ENCODE measurements at regions not wholly inside any gene's neighbourhood (a gene's known extent, or its start where the extent isn't known, plus 50 kb on each side); places are given as distances from the start of the nearest gene placed in this dataset.

GRCh38 chr18:45378308-45378707 is 237.0 kb upstream of the SLC14A2 start:
- no peak for DNase-seq (ENCODE audit: low read depth in 2 of 2)

GRCh38 chr18:45378933-45379332 is 236.3 kb upstream of the SLC14A2 start:
- DNase-seq (ENCODE audit: low read depth in 2 of 2), result no peak

GRCh38 chr18:45379903-45380302 is 235.4 kb upstream of the SLC14A2 start:
- no peak for DNase-seq (ENCODE audit: low read depth in 2 of 2)

GRCh38 chr18:45381282-45381681 is 234.0 kb upstream of the SLC14A2 start:
- DNase-seq (ENCODE audit: low read depth in 2 of 2), result no peak

- no peak for DNase-seq (ENCODE audit: low read depth in 2 of 2)
These were observed 232.0 kb upstream of the SLC14A2 start for GRCh38 chr18:45383228-45383627.

GRCh38 chr18:45384137-45384961 is 230.9 kb upstream of the SLC14A2 start:
- DNase-seq (ENCODE audit: low read depth in 2 of 2), result peak; percentile 6 to 37

- no peak for DNase-seq (ENCODE audit: low read depth in 2 of 2)
These were observed 230.3 kb upstream of the SLC14A2 start for GRCh38 chr18:45384962-45385315.

- no peak for DNase-seq (ENCODE audit: low read depth in 2 of 2)
These were observed 229.1 kb upstream of the SLC14A2 start for GRCh38 chr18:45386041-45386655.

- DNase-seq (ENCODE audit: low read depth in 2 of 2), result no peak
These were observed 228.0 kb upstream of the SLC14A2 start for GRCh38 chr18:45387229-45387628.

GRCh38 chr18:45398448-45398847 is 216.8 kb upstream of the SLC14A2 start:
- DNase-seq (ENCODE audit: low read depth in 2 of 2), result no peak

GRCh38 chr18:45399146-45399545 is 216.1 kb upstream of the SLC14A2 start:
- no peak for DNase-seq (ENCODE audit: low read depth in 2 of 2)

GRCh38 chr18:45399643-45400042 is 215.6 kb upstream of the SLC14A2 start:
- DNase-seq (ENCODE audit: low read depth in 2 of 2), result no peak

- DNase-seq (ENCODE audit: low read depth in 2 of 2), result no peak
These were observed 212.7 kb upstream of the SLC14A2 start for GRCh38 chr18:45402485-45403056.

GRCh38 chr18:45403341-45404049 is 211.8 kb upstream of the SLC14A2 start:
- DNase-seq (ENCODE audit: low read depth in 2 of 2), result no peak

- no peak for DNase-seq (ENCODE audit: low read depth in 2 of 2)
These were observed 207.1 kb upstream of the SLC14A2 start for GRCh38 chr18:45408218-45408617.

GRCh38 chr18:45409971-45410370 is 205.3 kb upstream of the SLC14A2 start:
- no peak for DNase-seq (ENCODE audit: low read depth in 2 of 2)

GRCh38 chr18:45412577-45412976 is 202.7 kb upstream of the SLC14A2 start:
- no peak for DNase-seq (ENCODE audit: low read depth in 2 of 2)

- no peak for DNase-seq (ENCODE audit: low read depth in 2 of 2)
These were observed 202.0 kb upstream of the SLC14A2 start for GRCh38 chr18:45413180-45413836.

- no peak for DNase-seq (ENCODE audit: low read depth in 2 of 2)
These were observed 199.7 kb upstream of the SLC14A2 start for GRCh38 chr18:45415614-45416013.

- DNase-seq (ENCODE audit: low read depth in 2 of 2), result no peak
These were observed 199.1 kb upstream of the SLC14A2 start for GRCh38 chr18:45416168-45416567.

GRCh38 chr18:45417392-45417791 is 197.9 kb upstream of the SLC14A2 start:
- no peak for DNase-seq (ENCODE audit: low read depth in 2 of 2)

- DNase-seq (ENCODE audit: low read depth in 2 of 2), result no peak
These were observed 191.6 kb upstream of the SLC14A2 start for GRCh38 chr18:45423659-45424058.
